Stimulated activated naive B cell treated with anti-CD40 and anti-IgM and Interleukin-4, amounts not matched to agents 10 μg/mL and 1 μg/mL and 100 μg/mL, for 72 hours (primary cell): ENCODE measurements at regions not wholly inside any gene's neighbourhood (a gene's known extent, or its start where the extent isn't known, plus 50 kb on each side); places are given as distances from the start of the nearest gene placed in this dataset.

Source experiments
- ATAC-seq, 2 donors: fragments of 150-1000 bp; cut with Tn5 transposase; replicated peaks; 2 replicates each; pipeline ENCODE4 v1.10.0; 2021; ENCODE audit warnings: moderate library complexity in 1 of 2
- DNase-seq: peaks from one replicate; pipeline ENCODE4 v3.0.0; 2021
- H3K27ac Mint-ChIP-seq: one replicate; pipeline ENCODE4 v1.8.0; 2022; ENCODE audit warnings: mild to moderate bottlenecking, mixed read lengths
- H3K27me3 Mint-ChIP-seq, 2 donors: one replicate each; pipeline ENCODE4 v1.8.0; 2022; ENCODE audit warnings: mixed read lengths in 2 of 2
- H3K36me3 Mint-ChIP-seq, 2 donors: one replicate each; pipeline ENCODE4 v1.8.0; 2022; ENCODE audit warnings: mixed read lengths in 2 of 2, mild to moderate bottlenecking in 1 of 2
- H3K4me1 Mint-ChIP-seq, 2 donors: one replicate each; pipeline ENCODE4 v1.8.0; 2022; ENCODE audit warnings: mixed read lengths in 2 of 2, mild to moderate bottlenecking in 1 of 2
- H3K4me3 Mint-ChIP-seq, 2 donors: one replicate each; pipeline ENCODE4 v1.8.0; 2022; ENCODE audit warnings: mild to moderate bottlenecking in 2 of 2, mixed read lengths in 2 of 2, moderate library complexity in 1 of 2
- H3K9me3 Mint-ChIP-seq, 2 donors: one replicate each; pipeline ENCODE4 v1.8.0; 2022; ENCODE audit warnings: mixed read lengths in 2 of 2, mild to moderate bottlenecking in 1 of 2

DNA sequence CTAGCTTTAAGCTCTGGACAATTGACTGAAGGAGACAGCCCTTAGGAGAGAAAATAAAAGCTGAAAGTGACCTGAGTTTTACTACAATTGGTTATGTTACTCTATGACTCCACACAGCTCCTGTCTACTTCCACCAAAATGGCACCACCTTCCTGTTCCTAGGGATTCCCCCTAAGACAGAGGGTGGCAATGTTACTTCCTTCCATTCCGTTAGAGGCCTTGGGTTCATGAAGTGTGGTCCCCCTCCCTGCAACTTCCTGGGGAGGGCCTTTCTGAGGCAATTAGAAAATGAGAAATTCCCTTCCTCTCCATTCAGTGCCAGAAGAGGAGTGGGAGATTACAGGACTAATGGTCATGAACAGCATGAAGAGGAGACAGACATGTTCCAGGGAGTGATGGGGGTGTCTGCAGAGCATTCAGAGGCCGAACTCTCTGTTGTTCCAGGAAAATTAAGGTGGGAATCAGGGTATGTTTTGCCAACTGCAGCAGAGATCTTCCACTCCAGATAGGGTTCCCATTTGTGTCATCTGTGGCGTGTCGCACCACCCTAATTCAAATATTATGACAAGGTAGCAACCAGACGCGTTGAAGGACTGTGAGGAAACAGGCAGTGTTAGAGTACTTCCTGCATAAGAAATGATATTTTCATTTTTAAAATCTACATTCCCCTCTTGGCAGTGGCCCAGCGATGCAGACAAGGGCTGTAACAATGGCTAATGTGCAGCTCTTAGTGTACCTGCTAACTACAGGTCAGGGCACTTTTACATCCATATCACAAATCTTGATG is 53.1 kb upstream of the TRIM67 start:
- ATAC-seq (no peak), DNase-seq (no peak)
- Mint-ChIP-seq H3K27me3 (peaks cover 18 to 25% of the 10 kb centered on the region in 2 donors), H3K4me3 (no peak overlapping the region), H3K27ac (no peak overlapping the region), H3K36me3 (peaks cover 0 to 5% of the 10 kb centered on the region in 2 donors), H3K4me1 (peaks cover 2 to 7% of the 10 kb centered on the region in 2 donors), H3K9me3 (peaks cover 5% of the 10 kb centered on the region in 2 donors)

DNA sequence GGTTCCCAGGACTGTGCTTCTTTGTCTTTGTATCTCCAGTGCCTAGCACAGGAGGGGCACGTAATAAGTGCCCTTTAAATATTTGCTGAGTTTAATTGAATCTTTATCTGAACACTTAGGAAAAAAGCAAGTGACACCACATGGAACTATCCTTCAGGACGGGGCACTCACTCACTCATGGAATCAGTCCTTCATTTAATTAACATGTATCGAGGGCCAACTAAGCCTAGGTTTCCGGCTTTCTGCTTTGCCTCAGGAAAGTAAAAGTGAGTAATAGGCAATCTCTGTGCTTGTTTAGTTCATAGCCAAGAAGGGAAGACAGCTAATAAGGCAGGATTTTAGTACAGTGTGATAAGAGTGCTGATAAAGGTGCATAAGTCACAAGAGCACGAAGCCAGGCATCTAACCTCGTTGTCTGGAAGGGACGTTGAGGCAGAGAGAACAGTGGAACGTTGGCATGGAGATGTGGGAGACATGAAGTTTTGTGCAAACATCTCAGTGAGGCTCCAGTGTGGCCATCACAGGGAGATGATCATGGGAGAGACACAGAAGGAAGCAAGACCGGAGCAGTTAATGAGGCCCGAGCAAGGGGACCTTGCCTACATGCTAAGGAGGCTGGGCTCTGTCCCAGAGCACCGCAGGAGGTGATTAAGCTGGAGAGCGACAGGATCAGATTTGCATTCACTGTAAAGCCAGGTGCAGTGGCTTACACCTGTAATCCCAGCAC is 54.1 kb upstream of the TRIM67 start:
- H3K27ac Mint-ChIP-seq: no peak overlapping the region
- ATAC-seq (no peak), DNase-seq (no peak)
- peaks cover 2 to 7% of the 10 kb centered on the region in 2 donors for H3K4me1 Mint-ChIP-seq
- H3K27me3 Mint-ChIP-seq: peaks cover 24 to 28% of the 10 kb centered on the region in 2 donors
- peaks cover 0 to 5% of the 10 kb centered on the region in 2 donors for H3K36me3 Mint-ChIP-seq
- H3K9me3 Mint-ChIP-seq: peaks cover 5% of the 10 kb centered on the region in 2 donors
- H3K4me3 Mint-ChIP-seq: no peak overlapping the region

DNA sequence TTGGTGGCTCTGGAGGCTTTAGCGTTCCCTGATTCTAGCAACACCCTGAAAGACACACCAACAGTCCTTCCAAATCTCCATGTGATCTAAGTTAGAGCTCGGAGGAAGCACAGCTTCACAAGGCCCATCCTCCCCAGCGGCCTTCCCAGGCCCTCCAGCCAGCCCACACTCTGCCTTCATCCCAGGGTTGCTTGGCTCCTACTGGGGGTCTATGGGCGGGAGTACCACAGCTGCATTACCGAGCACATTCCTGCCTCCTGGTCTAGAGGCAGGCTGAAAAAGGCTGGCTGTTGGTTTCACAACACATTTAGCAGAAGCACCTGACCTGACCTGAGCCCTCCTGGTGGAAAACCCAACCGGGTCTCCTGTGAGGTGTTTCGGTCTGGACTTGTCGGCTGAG is 54.7 kb upstream of the TRIM67 start:
- Mint-ChIP-seq H3K9me3 (peaks cover 3 to 4% of the 10 kb centered on the region in 2 donors), H3K36me3 (peaks cover 0 to 4% of the 10 kb centered on the region in 2 donors), H3K4me1 (peaks cover 2 to 7% of the 10 kb centered on the region in 2 donors), H3K27ac (no peak overlapping the region), H3K27me3 (peaks cover 26 to 29% of the 10 kb centered on the region in 2 donors), H3K4me3 (no peak overlapping the region)
- DNase-seq (no peak), ATAC-seq (no peak)

DNA sequence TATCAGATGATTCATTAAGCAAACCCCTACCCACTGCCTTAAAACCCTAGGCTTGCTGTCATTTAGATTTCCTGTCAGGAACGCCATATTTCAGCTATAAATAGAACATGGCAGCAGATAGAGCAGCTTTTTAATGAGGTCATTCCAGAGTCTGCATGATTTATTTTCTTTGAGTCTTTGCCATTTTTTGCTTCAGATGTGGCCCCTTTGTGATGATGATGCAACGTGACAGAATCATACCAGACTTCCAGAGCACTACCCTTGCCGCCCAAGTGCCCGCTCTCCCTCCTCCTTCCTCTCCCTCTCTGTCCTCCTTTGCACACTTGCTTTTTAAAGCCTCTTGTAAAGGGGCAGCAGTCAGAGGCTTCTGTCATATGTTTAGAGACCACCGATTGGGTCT is 55.5 kb upstream of the TRIM67 start:
- Mint-ChIP-seq H3K36me3 (no peaks in the 10 kb centered on the region), H3K4me3 (no peak overlapping the region)

DNA sequence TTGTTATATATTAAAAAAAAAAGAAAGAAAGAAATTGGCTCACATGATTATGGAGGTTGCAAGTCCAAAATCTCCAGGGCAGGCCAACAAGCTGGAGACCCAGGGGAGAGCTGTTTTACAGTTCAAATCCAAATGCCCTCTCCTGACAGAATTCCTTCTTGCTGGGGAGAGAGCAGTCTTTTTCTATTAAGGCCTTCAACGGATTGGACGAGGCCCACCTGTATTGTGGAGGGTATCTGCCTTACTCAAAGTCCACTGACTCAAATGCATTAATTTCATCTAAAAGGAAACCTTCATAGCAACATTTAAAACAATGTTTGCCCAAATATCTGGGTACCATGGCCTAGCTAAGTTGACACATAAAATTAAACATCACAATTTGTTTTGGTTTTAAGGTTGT is 56.9 kb upstream of the TRIM67 start:
- ATAC-seq (no peak), DNase-seq (no peak)
- no peaks in the 10 kb centered on the region for H3K36me3 Mint-ChIP-seq
- no peak overlapping the region for H3K27ac Mint-ChIP-seq
- H3K9me3 Mint-ChIP-seq: no peaks in the 10 kb centered on the region
- peaks cover 32 to 33% of the 10 kb centered on the region in 2 donors for H3K27me3 Mint-ChIP-seq
- H3K4me3 Mint-ChIP-seq: no peak overlapping the region
- H3K4me1 Mint-ChIP-seq: peaks cover 2 to 7% of the 10 kb centered on the region in 2 donors

More for the DNA sequence above, 55.5 kb upstream of the TRIM67 start:
- Mint-ChIP-seq H3K27me3 (peaks cover 26 to 27% of the 10 kb centered on the region in 2 donors), H3K9me3 (no peaks in the 10 kb centered on the region), H3K27ac (no peak overlapping the region), H3K4me1 (peaks cover 2 to 7% of the 10 kb centered on the region in 2 donors)
- ATAC-seq (no peak), DNase-seq (no peak)

DNA sequence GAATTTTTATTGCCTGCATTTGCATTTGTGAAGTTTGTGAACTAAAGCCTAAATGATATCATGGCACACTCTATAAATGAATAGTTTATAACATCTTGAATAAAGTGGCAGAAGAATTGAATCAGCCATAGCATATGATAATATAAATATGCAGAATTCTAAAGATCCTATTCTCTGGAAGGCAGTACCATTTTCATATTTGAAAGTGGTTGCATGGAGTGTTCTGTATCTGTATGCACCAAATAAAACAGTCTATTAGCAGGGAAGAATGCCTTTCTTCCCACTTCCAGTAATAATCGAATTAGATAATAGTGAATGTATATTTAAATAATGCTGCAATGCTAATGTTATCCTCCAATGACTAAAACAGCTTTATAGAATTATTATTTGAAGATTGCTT is 57.9 kb upstream of the TRIM67 start:
- DNase-seq: no peak
- Mint-ChIP-seq H3K4me1 (peaks cover 2 to 7% of the 10 kb centered on the region in 2 donors), H3K27me3 (peaks cover 33 to 36% of the 10 kb centered on the region in 2 donors), H3K27ac (no peak overlapping the region), H3K9me3 (no peaks in the 10 kb centered on the region), H3K36me3 (no peaks in the 10 kb centered on the region), H3K4me3 (no peak overlapping the region)
- no peak for ATAC-seq

DNA sequence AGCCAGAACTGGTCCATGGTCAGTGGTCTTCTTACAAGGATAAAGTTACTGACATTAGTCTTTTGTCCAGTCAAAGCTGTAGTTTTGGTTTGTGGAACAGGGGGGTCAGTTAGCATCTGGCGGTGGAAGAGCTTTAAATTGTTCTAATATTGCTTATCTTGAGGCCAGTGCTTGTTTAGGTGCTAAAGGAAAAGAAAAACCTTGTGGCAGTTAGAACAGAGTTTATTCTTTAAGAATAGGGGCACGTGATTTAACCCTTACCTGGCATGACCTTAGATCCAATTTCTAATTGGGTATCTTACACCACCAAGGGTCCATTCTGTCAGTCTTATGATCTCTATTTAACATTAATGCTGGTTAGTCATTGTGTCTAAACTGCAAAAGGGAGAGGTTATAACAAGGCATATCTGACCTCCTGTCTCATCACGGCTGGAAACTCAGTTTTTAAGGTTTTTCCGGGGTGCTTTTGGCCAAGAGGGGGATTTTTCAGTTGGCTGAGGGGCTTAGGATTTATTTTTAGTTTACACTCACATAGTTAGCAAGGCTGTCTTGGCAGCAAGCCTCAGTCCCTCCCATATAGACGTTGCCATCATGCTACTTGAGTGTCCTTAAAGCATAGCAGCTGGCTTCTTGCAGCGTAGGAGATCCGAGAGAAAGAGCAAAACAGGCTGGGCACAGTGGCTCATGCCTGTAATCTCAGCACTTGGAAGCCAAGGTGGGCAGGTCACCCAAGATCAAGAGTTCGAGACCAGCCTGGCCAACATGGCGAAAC is 60.1 kb upstream of the FAM89A start:
- Mint-ChIP-seq H3K27ac (no peak overlapping the region), H3K4me1 (peaks cover 0 to 3% of the 10 kb centered on the region in 2 donors), H3K9me3 (no peaks in the 10 kb centered on the region), H3K27me3 (peaks cover 26 to 37% of the 10 kb centered on the region in 2 donors), H3K4me3 (no peak overlapping the region), H3K36me3 (no peaks in the 10 kb centered on the region)
- ATAC-seq (no peak), DNase-seq (no peak)

DNA sequence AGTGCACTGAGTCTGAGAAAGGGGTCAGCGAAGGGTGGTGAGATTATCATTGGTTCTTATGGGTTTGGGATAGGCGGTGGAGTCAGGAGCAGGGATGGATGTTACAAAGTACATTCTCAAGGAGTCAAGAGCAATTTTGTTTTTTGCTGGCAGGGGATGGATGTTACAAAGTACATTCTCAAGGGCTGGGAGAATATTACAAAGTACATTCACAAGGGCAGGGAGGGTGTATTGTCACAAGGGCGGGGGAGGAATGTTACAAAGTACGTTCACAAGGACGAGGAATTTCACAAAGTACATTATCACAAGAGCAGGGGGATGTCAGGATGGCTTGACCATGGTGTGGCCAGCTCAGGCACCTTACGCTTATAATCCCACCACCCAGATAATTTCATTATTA is 59.3 kb upstream of the FAM89A start:
- Mint-ChIP-seq H3K27ac (no peak overlapping the region), H3K4me3 (no peak overlapping the region), H3K36me3 (no peaks in the 10 kb centered on the region), H3K9me3 (no peaks in the 10 kb centered on the region), H3K4me1 (peaks cover 0 to 3% of the 10 kb centered on the region in 2 donors), H3K27me3 (peaks cover 32 to 37% of the 10 kb centered on the region in 2 donors)
- ATAC-seq: no peak
- DNase-seq: no peak

DNA sequence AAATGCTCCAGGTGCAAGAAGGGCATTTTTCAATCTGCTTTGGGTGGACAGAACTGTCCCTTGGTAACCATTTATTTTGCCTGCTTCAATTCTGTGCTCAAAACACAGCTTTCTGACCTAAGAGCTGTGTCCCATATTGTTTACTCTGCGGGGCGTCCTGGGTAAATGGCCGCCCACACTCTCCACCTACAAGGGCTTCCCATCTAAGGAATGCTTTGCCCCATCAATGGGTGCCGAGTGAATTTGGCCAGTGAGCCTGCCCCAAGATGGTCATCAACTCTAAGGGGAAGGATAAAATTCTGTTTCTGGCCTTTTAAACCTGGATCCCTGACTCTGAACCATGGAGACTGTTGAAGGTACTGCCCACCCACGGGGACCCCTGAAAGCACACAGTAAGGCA is 55.5 kb upstream of the FAM89A start:
- DNase-seq: no peak
- Mint-ChIP-seq H3K27ac (no peak overlapping the region), H3K27me3 (peaks cover 45 to 51% of the 10 kb centered on the region in 2 donors)

DNA sequence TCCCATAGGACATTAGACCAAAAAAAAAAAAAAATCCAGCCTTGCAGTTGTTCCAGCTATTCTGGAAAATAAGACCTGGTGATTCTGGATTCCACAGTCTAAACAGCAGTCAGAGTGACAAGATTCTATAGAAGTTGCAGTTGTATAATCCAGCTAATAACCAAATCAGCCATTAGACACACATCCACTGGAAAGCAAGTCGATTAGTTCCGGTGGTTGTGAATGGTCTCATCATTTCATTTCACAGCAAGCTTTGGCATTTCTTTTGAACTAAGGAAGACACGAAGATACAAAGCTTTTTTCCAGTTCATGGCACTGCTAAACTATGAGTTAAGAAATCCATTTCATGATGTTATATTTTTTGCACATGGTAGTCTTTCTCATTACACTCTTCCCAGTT is 54.4 kb upstream of the FAM89A start:
- no peak for ATAC-seq
- peaks cover 0 to 3% of the 10 kb centered on the region in 2 donors for H3K4me1 Mint-ChIP-seq
- no peaks in the 10 kb centered on the region for H3K9me3 Mint-ChIP-seq
- DNase-seq: no peak
- H3K36me3 Mint-ChIP-seq: no peaks in the 10 kb centered on the region
- no peak overlapping the region for H3K27ac Mint-ChIP-seq
- H3K4me3 Mint-ChIP-seq: no peak overlapping the region
- peaks cover 40 to 46% of the 10 kb centered on the region in 2 donors for H3K27me3 Mint-ChIP-seq

More for the DNA sequence above, 55.5 kb upstream of the FAM89A start:
- no peak for ATAC-seq
- no peaks in the 10 kb centered on the region for H3K9me3 Mint-ChIP-seq
- H3K4me3 Mint-ChIP-seq: no peak overlapping the region
- H3K4me1 Mint-ChIP-seq: peaks cover 0 to 3% of the 10 kb centered on the region in 2 donors
- no peaks in the 10 kb centered on the region for H3K36me3 Mint-ChIP-seq

DNA sequence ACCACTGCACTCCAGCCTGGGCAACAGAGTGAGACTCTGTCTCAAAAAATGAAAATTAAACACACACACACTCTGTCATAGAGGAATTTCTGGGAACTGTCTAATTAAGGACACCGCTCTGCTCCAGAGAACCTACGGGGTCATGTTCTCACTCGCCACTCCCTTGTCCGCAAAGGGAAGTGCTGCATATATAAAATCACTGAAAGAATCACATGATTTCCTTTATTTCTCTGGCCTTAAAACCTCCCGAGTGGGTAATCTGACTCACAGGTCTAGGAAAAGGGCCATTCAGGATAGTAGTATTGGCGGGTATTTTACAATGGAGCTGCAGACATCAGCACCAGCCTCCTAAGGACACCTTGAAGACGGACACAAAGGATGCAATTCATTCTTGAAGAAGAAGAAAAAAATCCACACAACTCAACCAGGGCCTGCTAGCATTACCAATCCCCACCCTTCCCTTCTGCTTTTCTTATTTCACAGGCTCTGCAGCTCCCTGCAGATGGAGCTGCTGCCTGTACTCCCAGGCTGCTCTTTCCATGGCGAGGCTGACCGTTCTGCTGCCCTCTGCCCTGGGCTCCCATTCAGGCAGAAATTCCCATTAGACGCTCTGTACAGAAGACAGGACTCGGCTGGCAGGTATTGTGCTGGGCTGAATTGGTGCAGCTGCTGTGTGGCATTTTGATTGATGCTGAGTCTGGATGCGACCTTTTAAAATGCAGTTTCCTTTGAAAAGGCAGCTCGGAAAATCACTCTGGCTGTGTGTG is 53.3 kb upstream of the FAM89A start:
- Mint-ChIP-seq H3K27me3 (peaks cover 37 to 38% of the 10 kb centered on the region in 2 donors), H3K4me3 (no peak overlapping the region), H3K9me3 (no peaks in the 10 kb centered on the region), H3K4me1 (peaks cover 0 to 3% of the 10 kb centered on the region in 2 donors), H3K36me3 (no peaks in the 10 kb centered on the region), H3K27ac (no peak overlapping the region)
- DNase-seq (no peak), ATAC-seq (no peak)

DNA sequence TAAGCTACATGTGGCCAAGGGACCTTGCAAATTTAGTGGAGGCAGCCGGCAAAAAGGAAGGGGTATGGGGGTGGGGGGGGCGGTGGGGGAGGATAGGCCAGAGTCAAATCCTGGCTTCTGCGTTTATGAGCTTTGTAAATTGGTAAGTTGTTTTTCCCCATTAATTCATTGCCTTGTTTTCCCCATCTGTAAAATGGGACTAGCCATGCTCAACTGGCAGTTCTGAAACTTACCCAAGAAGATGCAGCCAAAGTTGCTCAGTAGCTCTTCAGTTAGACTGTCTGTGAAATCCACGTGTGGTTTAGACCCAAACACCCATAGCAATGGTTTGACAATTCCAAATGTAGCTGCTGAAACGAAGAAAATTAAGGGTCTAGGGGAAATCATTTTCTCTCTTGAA is 52.3 kb upstream of the FAM89A start:
- Mint-ChIP-seq H3K9me3 (peaks cover 2 to 3% of the 10 kb centered on the region in 2 donors), H3K4me1 (peaks cover 0 to 3% of the 10 kb centered on the region in 2 donors), H3K36me3 (no peaks in the 10 kb centered on the region), H3K27me3 (peaks cover 37 to 42% of the 10 kb centered on the region in 2 donors), H3K27ac (no peak overlapping the region), H3K4me3 (no peak overlapping the region)
- ATAC-seq (no peak), DNase-seq (no peak)

DNA sequence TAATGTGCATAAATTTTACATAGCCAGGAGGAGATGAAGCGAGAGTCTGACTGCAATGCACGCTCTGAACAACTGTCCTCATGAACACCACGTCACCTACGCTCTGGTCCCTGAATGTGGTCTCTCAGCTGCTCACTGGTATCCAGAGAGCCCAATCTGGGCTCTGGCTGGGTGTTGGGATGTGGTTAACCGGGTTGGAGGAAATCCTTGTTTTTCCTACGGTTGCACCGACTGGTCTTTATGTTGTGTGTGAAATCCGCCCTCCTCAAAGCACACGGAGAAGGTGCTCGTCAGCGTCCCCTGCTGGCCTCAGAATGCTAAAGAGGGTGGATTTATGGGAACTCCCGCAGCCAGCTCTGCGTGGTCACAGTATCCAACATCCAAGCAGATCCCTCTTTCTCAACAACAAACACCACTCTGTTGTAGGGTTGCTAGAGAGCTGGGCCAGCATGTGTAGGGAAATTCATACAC is 51.8 kb upstream of the FAM89A start:
- no peak overlapping the region for H3K27ac Mint-ChIP-seq
- H3K27me3 Mint-ChIP-seq: peaks cover 39 to 42% of the 10 kb centered on the region in 2 donors
- H3K9me3 Mint-ChIP-seq: peaks cover 2 to 3% of the 10 kb centered on the region in 2 donors
- DNase-seq: no peak
- peaks cover 0 to 3% of the 10 kb centered on the region in 2 donors for H3K4me1 Mint-ChIP-seq
- H3K4me3 Mint-ChIP-seq: no peak overlapping the region
- ATAC-seq: peak in 1 of 2 donors; percentile 36
- H3K36me3 Mint-ChIP-seq: no peaks in the 10 kb centered on the region
